GM19328 (cell line): ENCODE measurements at regions not wholly inside any gene's neighbourhood (a gene's known extent, or its start where the extent isn't known, plus 50 kb on each side); places are given as distances from the start of the nearest gene placed in this dataset.
"Not testable (repeated sequence)": the region's sequence is repeated elsewhere in the genome, so short reads cannot be mapped to it uniquely, and the experiment has no call there.

Experiments
- ATAC-seq: cut with Tn5 transposase; IDR thresholded peaks from one replicate; pipeline ENCODE4 v1.9.1; 2021; ENCODE audit warnings: mild to moderate bottlenecking, moderate library complexity; ENCODE audit not compliant: unreplicated experiment

DNA sequence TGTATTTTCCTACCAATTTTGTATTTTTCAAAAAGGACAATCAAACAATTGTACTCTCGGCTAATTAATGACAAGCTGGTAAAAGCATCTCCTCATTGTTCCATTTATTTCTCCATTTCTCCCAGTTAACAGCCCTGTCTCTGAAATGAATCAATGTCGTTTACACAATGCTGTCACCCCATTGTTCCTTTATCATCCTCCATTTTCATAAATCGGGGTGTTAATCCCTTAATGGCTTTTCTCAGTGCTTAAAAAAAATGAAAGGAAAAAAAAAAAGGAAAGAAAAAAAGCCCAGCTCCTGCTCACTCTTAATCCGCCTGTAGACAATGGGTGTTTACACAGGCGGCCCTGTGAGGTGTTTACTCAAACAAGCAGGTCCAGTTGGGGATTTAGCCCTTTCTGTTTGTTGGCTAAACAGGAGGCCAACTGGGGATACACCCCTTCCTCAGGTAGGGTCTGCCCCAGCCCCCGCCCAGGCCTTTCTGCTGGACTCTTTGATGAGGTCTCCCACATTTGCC lies 86.8 kb upstream of the SALL1 start:
- ATAC-seq: no peak

DNA sequence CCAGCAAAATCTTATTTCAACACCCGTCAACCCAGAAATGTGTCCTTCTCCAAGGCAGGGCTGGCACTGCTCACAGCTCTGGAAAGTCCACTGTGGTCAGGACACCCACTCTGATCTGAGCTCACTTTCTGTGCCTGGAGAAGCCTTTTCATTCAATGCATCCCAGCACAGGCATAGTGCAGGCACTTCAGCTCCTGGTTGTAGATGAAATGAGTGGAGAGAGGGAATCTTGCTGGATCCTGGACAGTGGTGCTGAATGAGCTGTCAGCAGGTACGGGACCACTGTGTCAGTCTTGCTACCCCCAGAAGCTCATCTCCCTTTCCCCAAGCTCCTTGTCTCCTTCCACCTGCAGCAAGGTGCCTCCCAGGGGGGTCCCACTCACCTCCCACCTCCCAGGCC lies 86.1 kb upstream of the SALL1 start:
- ATAC-seq: no peak

DNA sequence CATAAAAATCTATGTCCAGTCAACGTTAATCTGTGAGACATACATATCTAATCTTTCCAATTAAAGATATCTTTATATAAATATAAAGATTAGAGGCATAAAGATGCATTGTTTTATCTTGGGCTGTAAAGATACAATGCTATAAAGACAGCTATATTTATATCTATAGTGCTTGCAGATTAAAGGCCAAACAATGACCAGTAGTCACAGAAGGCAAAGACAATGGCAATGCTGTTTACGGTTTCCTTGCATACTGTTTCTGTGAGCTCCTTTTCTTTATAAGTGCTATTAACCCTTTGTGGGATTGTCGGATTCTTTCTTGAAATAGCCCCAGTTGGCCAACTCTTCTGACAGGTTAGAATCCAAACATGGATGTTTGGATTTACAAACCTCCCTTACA lies 85.5 kb upstream of the SALL1 start:
- no peak for ATAC-seq

DNA sequence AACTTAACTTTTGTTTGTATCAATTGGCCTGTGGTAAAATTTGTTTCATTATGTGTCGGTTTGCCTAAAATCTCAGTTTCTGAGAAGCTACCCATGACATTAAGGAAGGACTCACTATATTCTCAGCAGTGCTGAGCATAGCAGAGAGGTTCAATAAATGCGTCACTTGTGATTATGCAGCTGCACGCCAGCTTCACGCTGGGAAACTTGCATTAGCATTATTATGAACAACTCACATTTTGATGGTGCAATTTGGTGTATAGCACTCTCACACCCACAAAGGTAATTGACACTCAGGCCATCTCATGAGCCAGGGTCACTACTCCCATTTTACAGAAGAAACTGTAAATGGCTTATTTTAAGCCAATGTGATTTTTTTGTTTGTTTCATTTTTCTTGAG lies 80.6 kb upstream of the SALL1 start:
- ATAC-seq: no peak

DNA sequence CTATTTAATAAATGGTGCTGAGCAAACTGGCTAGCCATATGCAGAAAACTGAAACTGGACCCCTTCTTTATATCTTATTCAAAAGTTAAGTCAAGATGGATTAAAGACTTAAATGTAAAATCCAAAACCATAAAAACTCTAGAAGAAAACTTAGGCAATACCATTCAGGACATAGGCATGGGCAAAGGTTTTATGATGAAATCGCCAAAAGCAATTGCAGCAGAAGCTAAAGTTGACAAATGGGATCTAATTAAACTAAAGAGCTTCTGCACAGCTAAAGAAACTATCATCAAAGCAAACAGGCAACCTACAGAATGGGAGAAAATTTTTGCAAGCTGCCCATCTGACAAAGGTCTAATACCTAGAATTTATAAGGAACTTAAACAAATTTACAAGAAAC lies 79.0 kb upstream of the SALL1 start:
- not testable (repeated sequence) for ATAC-seq

DNA sequence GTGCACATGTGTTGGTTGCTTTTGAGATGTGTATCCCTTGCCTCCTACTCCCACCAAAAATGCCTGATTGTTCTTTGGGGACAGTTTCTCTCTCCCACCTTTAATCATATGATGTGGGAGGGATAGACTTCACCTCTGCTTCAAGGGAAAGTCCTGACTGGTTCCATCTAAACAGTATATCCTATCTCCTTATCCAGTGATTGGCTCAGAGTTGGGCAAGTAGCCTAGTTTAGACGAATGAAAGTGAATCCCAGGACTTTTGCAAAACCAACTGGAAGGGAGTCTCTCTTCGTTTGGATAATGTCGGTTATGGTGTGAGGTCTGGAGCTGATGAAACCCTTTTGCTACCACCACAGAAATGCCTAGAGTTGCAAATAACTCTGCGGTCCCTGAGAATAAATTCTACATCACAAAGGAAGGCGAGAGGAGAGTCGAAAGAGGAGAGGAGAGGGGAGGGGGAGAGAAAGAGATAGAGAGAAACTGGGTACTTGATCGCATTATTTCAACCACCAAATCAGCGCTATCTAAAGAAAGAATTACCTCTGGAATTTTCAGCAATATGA lies 77.1 kb upstream of the SALL1 start:
- ATAC-seq: no peak

DNA sequence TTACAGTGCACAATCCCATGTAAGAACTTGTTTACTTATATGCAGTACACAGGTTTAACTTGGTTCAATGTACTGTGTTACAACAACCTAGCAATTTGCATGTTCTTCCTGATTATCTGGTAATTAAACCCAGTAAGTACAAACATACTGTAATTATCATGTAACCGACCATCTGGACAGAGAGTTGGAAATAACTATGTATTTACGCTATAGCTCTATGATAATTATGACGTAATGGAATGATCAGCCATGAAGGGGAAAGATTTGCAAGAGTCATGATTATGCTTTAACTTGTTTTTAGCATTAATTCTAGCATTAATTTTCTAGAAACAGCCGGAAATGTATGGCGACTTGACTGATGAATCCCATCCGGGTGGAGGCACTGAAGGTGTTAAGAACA lies 74.8 kb upstream of the SALL1 start:
- ATAC-seq: no peak

DNA sequence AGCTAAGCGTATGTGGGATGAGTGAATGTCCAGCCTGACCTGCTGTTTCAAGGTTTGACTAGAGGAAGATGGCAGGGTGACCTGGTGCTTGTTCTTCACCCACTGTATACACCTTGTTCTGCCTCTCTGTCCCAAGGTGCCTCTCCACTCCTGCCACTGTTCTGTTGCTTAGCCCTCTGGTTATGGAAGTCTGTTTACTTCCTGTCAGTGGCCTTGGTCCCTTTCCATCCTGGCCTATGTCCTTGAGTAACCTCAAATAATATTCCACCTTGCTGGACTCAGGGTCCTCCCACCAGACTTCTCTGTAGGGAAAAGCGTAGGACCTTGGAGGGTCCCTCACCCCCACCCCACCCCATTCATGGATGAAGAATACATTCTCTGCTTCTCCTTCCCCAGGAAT lies 73.2 kb upstream of the SALL1 start:
- no peak for ATAC-seq

DNA sequence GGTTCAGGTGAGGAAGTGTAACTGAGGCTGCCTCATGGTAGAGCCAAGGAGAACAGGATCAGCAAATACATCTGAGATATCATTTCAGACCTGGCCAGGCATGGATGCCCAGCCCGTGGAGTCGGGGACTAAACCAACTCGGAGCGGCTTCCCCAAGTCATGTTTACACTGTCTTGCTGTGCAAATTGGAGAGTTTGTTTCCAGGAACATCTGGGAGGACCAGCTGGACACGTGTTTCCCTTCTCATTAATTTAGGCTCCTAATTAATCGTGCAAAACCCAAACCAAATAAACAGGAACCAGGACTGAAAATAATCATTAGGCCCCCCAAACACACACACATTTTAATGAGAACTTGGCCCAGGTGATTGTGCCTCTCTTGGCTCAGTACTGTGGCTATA lies 70.9 kb upstream of the SALL1 start:
- ATAC-seq: no peak

DNA sequence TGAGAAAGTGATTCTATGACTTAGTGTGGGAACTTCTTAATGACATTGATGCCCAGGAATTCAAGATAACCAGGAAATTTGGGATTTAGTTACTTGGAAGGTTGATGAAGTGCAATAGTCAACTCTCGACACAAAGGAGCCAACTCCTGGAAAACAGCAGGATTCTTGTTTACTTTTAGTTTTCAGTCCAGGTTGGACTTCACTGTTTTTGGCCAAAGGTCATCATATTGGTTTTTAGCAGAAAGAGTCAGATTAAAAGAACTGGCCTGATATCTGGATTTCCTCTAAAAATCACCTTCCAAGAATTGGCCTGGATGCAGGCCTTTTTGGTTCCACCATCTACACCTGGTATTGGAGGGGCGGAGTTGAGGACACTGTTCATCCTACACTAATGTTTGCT lies 60.1 kb upstream of the SALL1 start:
- ATAC-seq: no peak

DNA sequence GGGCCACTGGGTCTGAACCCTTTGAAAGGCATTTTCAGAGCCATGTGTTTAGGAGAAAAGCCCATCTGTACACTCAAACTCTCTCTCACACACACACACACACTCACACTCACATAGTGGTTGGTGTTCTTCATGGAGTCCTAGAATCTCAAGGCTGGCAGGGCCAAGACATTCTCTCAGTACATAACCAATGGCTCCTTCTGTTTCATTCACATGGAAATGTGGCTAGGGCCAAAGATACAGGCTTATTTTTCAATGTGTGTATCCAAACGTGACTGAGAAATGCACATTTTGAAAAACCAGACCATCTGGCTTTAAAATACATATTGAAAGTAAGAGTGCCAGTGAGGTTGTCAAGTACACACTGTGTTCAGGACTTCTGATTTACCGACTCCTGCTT lies 59.0 kb upstream of the SALL1 start:
- ATAC-seq: no peak

DNA sequence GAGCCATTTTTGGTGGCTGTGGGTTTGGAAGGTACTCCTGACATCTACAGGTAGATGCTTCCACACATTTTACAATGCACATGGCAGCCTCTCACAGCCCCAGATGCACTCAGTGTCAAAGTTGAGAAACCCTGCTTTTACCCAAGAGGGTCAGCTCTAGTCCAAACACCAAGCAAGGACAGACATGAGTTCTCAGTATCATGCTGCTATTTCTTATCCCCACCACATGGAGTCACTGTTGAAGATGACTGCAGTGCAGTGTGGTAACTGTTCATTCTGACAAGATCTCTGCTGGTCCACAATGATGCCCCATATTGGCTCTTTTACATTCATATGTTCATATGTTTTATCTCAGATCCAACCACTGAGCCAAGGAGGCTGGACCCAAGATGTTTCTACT lies 50.5 kb upstream of the SALL1 start:
- no peak for ATAC-seq
